HG03439 (cell line): ENCODE measurements at regions not wholly inside any gene's neighbourhood (a gene's known extent, or its start where the extent isn't known, plus 50 kb on each side); places are given as distances from the start of the nearest gene placed in this dataset.

Source experiments
- ATAC-seq: cut with Tn5 transposase; IDR thresholded peaks from one replicate; pipeline ENCODE4 v1.9.1; 2021; ENCODE audit warnings: mild to moderate bottlenecking, moderate library complexity; ENCODE audit not compliant: unreplicated experiment

DNA sequence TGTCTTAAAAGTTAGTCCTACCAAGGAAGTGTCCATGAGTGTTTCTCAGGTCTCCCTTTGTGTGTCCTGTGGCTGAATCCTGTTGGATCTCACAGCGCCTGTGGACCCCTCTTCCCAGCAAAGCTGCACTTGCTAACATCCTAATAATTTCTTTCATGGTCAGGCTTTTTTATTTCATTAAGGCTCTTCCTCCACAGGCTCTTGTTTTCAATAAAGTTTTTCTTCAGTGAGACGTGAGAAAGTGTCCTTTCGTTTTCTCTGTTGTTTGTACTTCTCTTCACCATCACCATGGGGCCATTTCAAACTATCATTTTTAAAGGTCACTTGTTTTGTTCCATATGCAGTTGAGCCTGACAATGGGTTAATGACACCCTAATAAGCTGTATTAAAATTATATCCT, 231.5 kb downstream of the LMO4 start:
- ATAC-seq, result no peak

DNA sequence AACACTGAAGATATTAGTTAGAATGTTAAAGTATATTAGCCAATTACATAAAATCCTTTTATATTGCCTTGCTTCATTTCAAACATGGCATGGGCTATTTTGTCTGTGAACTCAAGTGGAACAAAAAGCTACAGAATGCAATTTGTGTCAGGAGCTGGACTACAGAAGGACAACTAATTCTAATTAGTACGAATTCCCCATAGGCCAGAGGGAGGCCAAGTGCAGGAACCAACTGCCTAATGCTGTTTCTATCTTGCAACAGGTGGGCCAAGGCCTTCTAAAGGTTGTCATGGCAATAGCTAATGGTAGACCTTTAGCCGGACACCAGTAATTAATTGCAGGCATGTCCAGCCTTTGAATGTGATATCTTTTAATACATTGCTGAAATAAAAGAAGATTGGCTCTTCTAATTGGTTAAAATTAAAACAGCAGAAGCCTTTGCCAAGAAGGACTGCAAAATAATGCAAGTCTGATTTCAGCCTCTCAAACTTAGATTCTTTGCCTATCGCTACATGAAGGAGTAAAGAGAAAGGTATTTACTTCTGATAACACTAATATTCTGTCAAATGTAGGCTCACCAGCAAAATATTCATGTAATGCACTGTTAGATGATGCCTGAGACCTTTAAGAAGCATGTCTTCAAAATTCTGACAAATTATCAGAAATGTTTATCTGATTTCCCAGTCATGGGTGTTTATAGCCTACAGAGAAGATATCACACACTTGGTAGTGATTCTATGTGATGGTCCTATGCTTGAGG, 232.1 kb downstream of the LMO4 start:
- no peak for ATAC-seq

DNA sequence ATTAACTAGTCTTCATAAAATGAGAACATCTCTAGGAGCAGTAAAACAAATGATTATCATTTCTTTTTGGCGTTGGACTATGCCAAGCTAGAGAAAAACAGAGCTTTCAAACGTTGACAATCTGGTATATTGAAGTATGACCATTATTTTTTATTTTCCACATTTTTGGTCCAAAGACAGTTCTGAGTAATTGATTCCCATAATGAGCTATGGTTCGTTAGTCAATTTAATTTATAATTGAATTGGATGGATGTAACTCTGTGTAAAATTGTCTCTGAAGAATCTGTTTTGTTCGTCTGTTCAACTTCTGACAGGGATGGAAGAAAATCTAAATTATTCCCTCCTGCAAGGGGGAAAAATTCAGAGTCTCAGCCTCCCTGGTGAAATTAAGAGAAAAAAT, 234.5 kb downstream of the LMO4 start:
- ATAC-seq, result no peak

DNA sequence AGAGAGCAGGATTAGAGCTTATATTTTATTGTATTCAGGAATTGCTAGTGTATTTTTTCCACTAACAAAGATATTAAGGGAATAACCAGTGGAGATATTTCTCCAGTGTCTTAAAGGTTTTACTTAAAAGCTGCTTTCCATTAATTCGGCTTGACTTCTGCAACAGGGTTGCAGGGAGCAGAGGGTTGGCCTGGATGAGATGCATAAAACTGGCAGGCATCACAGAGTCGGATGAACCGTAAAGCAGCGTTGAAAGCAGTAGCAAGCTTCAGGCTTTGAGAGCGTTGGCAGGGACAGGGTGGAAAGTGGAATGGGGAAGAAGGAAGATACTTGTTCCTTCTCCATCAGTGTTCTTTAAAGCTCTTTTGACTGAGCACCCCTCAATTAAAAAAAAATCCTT, 237.2 kb downstream of the LMO4 start:
- no peak for ATAC-seq

DNA sequence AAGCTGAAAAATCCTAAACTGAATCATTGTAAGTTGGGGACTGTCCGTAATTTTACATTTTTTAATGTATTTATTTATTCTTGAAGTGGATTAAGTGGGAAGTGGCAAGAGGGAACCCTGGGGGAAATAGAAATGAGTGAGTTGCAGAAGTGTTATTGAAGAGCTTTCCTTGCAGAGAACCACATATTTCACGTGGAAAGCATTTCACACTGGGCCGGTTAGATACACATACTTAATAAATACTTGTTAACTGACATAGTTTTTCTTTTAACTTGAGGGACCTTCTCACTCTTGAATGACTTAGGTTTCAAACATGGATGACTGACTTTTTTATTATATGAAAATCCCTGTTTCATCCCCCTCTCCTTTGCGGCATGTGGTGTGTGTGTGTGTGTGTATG, 239.3 kb downstream of the LMO4 start:
- ATAC-seq, result no peak

DNA sequence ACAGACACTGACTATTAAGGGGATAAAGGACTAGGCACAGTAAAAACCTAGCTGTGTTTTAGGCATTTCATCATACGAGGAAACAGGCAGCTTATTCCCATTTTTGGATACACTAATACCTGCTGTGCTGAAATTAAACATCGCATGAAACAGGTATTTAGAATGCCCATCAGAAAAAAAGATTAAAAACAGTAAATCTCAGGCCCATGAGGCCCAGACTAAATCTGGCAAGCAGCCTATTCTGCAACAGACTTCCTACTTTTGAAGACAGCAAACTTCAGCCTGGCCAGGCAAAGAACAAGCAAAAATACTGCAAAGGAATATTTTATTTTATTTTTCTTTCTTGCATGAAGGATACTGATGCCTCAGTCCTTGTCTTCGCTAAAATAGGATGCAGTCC, 240.2 kb downstream of the LMO4 start:
- no peak for ATAC-seq

DNA sequence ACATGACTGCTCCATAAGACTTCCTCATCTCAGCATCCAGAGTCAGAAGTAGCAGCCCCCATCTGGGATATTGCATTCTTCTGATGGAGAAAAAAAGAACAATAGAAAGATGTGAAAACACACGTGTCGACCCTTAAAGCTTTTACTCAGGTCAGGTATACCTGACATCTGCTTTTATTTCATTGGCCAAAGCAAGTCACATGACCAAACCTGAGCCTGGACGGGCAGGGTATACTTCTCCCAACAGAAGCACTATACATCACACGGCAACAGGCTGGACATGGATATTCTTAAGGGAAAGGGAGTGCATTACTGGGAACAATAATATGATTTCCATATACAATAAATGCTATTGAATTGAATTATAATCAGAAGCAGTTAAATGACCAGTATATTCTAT, 243.3 kb downstream of the LMO4 start:
- ATAC-seq, result no peak

DNA sequence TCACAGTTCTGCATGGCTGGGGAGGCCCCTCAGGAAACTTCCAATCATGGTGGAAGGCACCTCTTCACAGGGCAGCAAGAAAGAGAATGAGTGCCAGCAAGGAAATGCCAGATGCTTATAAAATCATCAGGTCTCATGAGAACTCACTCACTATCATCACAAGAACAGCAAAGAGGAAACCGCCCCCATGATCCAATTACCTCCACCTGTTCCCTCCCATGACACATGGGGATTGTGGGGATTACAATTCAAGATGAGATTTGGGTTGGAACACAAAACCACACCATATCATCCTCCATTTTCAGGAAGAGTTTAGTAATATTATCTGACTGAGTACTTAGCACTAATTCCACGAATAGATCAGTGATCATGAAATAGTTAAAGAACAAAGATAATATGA, 244.2 kb downstream of the LMO4 start:
- no peak for ATAC-seq

DNA sequence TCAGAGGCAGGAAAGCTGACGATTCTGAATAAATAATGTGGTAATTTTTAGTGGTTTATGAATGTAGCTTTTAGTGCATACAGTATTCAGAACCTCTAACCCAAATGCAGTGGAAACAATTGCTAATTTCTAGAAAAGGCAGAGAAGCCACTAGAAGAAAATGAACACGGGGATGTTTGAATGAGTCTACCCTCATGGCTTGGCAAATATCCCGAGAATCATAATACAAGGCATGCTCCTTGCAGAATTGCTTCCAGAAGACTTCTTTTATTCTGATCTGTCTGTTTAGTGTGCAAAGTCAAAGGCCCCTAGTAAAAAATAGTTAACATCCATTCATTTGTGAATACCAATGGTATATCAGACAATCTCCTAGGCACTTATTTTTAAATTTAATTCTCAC, 246.8 kb downstream of the LMO4 start:
- ATAC-seq, result no peak

DNA sequence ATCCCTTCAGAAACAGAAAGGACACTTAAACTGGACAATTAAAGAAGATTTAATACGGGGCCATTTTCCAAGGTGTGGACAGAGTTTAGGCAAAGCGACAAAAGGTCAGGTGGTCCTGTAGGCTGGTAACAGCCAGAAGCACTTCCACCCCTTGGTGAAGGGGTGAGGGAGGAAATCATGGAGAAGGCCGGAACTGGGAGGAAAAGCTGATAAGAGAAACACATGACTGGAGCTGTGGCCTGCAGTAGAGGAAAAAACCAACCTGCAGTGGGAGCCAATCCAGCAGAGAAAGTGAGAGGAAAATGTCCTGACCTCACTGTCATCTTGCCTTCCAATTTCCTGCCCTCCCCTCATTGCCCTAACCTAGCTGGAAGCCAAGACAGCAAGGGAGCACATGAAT, 249.8 kb downstream of the LMO4 start:
- ATAC-seq, result no peak

DNA sequence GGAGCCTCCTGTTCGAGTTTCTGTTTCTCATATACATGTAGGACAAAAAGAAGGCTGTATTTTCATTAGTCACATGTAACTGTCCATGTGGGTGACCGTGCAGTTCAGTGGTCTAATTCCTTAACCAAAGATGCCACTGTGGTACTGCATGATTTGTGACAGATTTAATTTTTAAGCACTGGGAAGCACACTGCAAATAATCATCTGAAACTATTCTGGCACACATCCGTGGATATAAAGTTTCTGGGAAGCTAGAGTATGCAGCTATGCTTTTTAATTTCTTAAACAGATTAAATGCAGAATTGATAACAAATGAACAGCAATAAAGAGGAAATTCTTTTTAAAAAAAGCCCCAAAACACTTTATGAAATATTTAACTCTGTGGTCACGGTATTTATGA, 254.8 kb downstream of the LMO4 start:
- ATAC-seq, result no peak

DNA sequence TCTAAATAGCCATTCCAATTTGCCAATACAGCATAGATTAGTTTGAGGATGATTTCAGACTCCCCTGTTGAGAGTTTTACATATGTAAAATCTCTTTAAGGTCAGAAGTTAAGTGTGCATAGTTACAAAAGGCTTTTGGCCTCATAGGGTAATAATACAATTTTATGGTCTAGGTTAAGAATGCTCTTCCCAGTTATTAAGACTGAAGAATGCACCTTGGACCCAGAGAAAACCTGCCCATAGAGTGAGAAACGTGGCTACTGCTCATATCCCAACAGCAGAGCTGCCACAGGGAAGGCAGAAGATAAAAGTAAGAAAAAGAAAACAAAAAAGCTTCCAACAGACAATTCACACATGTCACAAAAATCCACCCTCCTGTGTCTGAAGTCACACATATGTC, 255.9 kb downstream of the LMO4 start:
- no peak for ATAC-seq

DNA sequence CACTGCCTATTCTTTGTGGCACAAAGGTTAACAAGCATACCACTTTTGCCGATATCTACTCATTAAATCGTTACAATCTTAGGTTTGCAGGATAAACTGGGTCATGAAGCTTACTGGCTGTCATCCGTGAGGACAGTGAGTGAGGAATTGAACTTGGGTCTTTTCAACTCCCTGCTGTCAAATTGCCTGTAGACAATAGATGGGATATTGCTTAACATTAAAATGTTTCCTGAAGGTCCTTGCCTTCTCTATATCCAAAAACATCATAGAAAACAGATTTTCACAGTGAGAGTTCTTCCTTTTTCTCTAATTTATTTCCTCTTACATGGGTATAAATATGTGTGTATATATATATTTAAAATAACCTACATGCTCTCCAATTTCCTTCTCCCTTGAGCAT, 257.8 kb downstream of the LMO4 start:
- ATAC-seq, result no peak

DNA sequence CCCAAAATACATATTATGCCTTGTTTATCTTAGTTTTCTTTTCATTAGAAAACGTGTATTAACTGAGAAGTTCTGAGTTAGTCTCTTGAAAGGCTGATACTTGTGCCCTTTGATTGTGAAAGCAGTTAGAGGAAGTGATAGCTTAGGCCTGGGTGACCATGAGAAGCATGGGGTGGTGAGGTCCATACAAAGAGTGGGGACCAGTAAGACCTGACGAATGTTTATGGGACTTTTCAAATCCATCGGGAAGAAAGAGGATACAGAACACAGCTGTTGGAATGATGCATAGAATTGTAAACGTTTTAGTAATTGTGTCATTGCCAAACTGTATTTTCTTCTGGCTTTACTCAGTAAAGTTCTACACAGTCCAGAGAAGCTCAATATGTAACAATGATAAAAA, 259.8 kb downstream of the LMO4 start:
- ATAC-seq, result peak; percentile 78

DNA sequence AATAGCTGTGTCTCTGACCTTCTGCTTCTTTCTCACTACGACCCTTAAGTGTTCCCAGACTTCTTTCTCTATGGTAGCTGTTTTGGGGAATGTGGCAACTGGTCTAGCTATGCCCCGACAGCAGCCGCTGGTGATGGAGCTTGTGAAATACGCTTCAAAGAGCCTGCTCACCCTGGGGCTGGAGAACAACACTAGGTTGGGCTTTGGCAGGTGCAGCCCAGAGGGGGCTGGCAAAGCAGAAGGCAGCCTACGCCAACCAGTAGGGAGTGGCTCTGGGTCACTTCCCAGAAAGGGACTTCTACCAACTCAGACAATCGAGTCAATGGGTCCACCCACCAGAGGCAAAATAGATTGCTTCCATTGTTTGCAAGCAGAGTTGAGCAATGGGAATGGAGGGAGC, 262.8 kb downstream of the LMO4 start:
- ATAC-seq, result no peak

DNA sequence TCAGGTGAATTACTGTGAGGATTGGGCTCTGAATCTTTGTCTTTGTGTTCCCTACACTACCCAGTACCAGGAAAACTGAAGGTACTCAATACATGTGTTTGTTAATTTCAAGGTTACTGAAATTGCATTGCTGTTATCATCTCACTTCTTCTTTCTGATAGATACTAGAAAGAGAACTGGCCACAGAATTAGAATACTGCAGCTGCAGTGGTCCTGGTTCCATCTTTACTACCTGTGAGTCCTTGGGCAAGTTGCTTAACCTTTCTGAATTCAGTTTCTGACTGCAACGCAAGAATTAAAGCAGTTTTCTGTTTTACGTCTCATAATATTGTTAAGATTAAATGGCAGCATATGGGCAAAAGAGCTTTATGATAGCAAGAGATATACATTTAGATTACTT, 263.5 kb downstream of the LMO4 start:
- ATAC-seq, result peak; percentile 87

DNA sequence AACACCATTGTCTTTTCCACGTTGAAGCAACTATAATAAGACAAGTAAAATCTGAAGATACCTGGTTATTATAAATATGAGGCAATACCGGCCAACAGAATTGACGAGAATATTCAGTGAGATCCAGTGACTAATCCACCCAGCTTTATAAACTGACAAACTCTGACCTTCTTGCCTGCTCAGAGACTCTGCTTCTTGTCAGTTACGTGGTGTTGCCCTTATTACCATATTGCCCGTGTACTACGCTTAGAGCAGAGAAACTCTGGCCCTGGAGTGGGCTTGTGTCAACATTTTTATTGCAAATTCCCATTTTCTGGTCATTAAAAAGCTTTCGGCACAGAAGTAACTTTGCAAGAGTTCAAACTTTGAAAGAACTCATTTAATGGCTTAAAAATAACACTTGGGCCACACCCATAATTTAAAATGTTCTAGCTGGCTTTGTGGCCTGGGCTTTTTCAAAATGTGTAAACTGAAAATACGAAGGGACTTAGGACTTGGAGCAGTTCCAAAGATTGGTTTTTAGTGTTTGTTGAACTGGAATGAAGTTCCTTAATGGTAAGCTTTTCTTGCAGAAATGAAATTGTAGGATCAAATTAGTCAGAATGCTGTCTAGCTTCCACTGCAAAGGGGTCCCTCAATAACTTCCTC, 266.2 kb downstream of the LMO4 start:
- ATAC-seq, result no peak

DNA sequence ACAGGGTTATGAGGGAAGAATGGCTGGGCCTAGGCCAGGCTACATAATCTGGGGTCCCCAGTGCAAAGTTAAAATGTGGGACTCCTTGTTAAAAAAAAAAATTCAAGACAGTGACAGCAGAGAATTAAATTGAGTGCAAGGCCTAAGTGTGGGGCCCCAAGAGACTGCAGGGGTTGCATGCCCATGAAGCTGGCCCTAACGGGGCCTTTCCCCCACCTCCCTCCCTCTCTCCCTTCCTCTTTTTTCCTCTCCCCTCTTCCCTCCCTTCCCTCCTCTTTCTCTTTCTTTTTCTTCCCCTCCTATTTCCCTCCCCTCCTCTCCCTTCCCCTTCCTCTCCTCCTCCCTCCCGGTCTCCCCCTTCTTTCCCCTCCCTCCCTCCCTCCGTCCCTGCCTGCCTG, 266.7 kb downstream of the LMO4 start:
- no peak for ATAC-seq

DNA sequence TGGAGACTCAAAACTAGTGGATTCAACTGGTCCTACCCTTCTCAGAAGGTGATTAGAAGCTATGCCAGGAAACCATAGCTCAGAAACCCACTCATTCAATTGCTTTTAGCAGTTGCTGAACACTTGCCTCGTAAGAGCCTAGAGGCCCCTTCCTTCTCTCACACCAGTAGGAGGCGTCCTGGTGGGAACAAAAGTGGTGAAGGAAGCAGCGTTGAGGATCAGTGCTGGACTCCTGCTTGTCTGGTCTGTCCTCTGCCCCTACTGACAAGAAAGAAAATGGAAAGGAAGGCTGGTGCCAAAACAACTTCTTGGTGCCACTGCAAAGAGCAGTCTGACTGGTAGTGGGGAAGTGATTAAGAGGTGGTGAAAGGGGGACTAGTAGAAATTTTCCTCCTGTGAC, 269.7 kb downstream of the LMO4 start:
- no peak for ATAC-seq

DNA sequence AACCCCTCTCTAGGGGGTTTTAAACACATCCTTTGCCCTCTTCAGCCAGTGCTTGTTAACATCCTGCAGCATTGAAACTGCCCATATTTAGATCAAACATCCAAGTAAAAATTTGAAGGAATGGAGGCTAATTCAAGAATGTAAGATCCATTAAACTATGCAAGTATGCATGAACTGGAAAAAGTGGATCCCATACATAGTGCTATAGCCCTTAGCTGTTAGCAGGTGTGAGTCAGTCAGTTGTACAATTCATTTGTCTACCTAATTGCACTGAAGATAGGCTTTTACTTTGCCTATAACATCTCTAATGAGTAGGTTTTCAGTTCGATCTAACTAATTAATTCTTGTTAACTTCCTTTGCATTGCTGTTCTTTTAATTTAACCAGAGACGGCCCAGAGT, 270.9 kb downstream of the LMO4 start:
- no peak for ATAC-seq

DNA sequence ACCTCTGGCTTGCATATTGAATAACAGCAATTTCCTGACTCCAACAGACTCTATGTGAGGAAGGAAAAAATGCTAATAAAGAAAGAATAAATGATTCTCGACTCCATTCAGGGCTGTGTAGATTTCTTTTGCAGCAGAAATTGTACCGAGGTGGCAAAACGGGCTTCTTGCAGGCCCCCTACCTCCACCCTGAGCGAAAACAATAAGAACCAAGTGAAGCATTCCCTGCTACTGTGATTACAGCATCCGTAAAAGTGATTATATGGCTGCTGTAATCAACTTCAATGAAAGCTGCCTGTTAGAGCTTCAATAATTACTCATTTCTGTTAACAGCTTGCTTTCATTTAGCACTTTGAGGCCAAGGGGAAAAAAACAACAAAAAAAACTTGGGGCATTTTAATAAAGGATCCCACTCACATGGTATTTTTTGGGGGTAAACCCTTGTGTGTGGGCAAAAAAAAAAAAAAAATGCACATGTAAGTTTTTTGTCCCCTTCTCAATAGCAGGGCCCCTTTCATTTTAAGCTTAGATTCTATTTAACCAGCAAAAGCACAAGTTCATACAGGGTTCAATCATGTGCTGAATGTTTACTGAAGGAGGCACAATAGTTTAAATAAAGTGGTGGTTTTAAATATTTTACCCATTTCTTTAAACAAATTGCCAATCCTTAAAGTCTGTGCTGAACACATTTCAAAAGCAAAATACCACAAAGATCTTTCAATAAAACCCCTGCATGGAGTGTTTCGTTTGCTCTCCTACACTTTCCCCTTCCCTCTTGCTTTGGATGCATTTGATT, 271.6 kb downstream of the LMO4 start:
- ATAC-seq, result peak; percentile 38

DNA sequence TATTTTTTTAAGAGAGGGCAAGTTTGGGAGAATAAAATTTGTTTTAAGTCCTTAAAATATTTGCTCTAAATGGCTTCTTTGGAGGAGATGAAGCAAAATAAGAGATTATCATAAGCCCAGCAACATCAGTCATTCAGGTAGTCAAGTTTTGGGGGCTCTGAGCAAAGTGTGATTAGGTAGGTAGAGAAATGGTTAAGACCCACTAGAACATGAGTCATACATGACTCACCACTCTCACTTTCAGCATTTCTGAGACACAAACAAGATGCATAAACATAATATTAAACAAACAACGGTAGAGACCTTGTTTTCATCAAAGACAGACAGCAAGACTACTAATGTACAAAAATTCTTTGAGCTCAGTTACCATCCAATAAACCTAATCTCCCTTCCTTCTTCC, 272.2 kb downstream of the LMO4 start:
- peak; percentile 68 for ATAC-seq
